ENCODE measurements at regions not wholly inside any gene's neighbourhood (a gene's known extent, or its start where the extent isn't known, plus 50 kb on each side); places are given as distances from the start of the nearest gene placed in this dataset.

GRCh38 chr14:71395636-71396035 lies 488.4 kb downstream of the PCNX1 start:
- TF ChIP-seq CEBPB (IDR thresholded peaks at IDR 0.05; ENCODE audit: low read depth, low read length) (no peak), POLR2A (IDR thresholded peaks at IDR 0.05; ENCODE audit: low read depth, low read length) (no peak), CTCF (conservative IDR thresholded peaks at IDR 0.05; ENCODE audit: low read depth, low read length) (no peak), USF2 (IDR thresholded peaks at IDR 0.05; ENCODE audit: low read depth, low read length) (no peak), MAFK (IDR thresholded peaks at IDR 0.05; ENCODE audit: low read depth, low read length) (no peak), ELK1 (IDR thresholded peaks at IDR 0.05; ENCODE audit: borderline replicate concordance, low read depth, low read length) (no peak), RAD21 (IDR thresholded peaks at IDR 0.05; ENCODE audit: low read length) (no peak), RFX5 (IDR thresholded peaks at IDR 0.05; ENCODE audit: low read depth, low read length) (no peak), FOS (IDR thresholded peaks at IDR 0.05; ENCODE audit: low read depth, low read length) (no peak), RCOR1 (IDR thresholded peaks at IDR 0.05; ENCODE audit: insufficient replicate concordance, low read length) (no peak), SMC3 (IDR thresholded peaks at IDR 0.05; ENCODE audit: low read depth, low read length) (no peak), BHLHE40 (IDR thresholded peaks at IDR 0.05; ENCODE audit: low read depth, low read length) (no peak)
